Gastrocnemius medialis (tissue), 4 donors: ENCODE measurements at regions not wholly inside any gene's neighbourhood (a gene's known extent, or its start where the extent isn't known, plus 50 kb on each side); places are given as distances from the start of the nearest gene placed in this dataset.

Experiments used
- CTCF ChIP-seq, 5 experiments: fragments of 450-650 bp in 3 of 5; fragments of 200-600 bp in 2 of 5; sonication (generic) in 2 of 5; IDR thresholded peaks in 4 of 5; conservative IDR thresholded peaks in 1 of 5; 1 replicate in 4 of 5; 2 replicates in 1 of 5; pipeline ENCODE4 v1.5.1; 2016 to 2019; ENCODE audit warnings: antibody characterized with exemption in 5 of 5, mild to moderate bottlenecking in 3 of 5, moderate library complexity in 3 of 5
- POLR2A ChIP-seq, 2 donors: fragments of 450-650 bp; IDR thresholded peaks; one replicate each; pipeline ENCODE4 v1.6.1; 2017; ENCODE audit warnings: antibody characterized with exemption in 2 of 2, mild to moderate bottlenecking in 2 of 2, moderate library complexity in 2 of 2

GRCh38 chr2:184463102-184463865, 135.0 kb upstream of the ZNF804A start:
- TF ChIP-seq CTCF (IDR thresholded peaks at IDR 0.05 in 4 of 5, conservative IDR thresholded peaks at IDR 0.05 in 1 of 5) (no peak), POLR2A (IDR thresholded peaks at IDR 0.05) (no peak)
